IMR-90 (cell line): ENCODE measurements at regions not wholly inside any gene's neighbourhood (a gene's known extent, or its start where the extent isn't known, plus 50 kb on each side); places are given as distances from the start of the nearest gene placed in this dataset.

ENCODE experiments used
- ATAC-seq: fragments of 200-7000 bp; cut with Tn5 transposase; 2 replicates; pipeline ENCODE4 v1.9.1; 2020; ENCODE audit warnings: low read depth, mild to moderate bottlenecking, moderate library complexity
- BruUV-seq: library from RNA; stranded (reverse); fragments of 400-500 nt; replicated peaks from 2 replicates; lab custom pipeline; 2021; lab: Mats Ljungman, UMichigan
- CTCF ChIA-PET: fragments of 300-600 bp; formaldehyde crosslinking; extraction: SDS; loops from one replicate; lab custom pipeline; 2021; ENCODE audit warnings: antibody characterized with exemption; lab: Yijun Ruan, JAX
- POLR2A ChIA-PET: fragments of 300-600 bp; sonication (Branson Sonifier 250); formaldehyde crosslinking; loops from one replicate; lab custom pipeline; 2022; ENCODE audit warnings: antibody characterized with exemption; ENCODE audit not compliant: unreplicated experiment; lab: Charles Lee
- DNase-seq: peaks from one replicate; pipeline ENCODE4 v3.0.0; 2013
- H2AFZ ChIP-seq: replicated peaks from 2 replicates; pipeline ENCODE3; 2013; ENCODE audit warnings: low read length, mild to moderate bottlenecking; ENCODE audit not compliant: poor library complexity
- H2AK5ac ChIP-seq: 2 replicates; pipeline ENCODE4 v1.6.1; 2013; ENCODE audit warnings: low read depth, low read length, inconsistent platforms
- H2AK9ac ChIP-seq: replicated peaks from 2 replicates; pipeline ENCODE3; 2013; ENCODE audit warnings: mild to moderate bottlenecking, low read depth, low read length, moderate library complexity; ENCODE audit not compliant: poor library complexity
- H2BK120ac ChIP-seq: 2 replicates; pipeline ENCODE4 v1.6.1; 2013; ENCODE audit warnings: low read depth, low read length, inconsistent platforms
- H2BK15ac ChIP-seq: 3 replicates; pipeline ENCODE4 v1.6.1; 2013; ENCODE audit warnings: low read depth, low read length, inconsistent platforms
- H2BK20ac ChIP-seq: 2 replicates; pipeline ENCODE4 v1.6.1; 2013; ENCODE audit warnings: low read depth, mild to moderate bottlenecking, inconsistent platforms, low read length, moderate library complexity
- H2BK5ac ChIP-seq: 2 replicates; pipeline ENCODE4 v1.6.1; 2013; ENCODE audit warnings: mild to moderate bottlenecking, low read depth, low read length, inconsistent platforms; ENCODE audit not compliant: poor library complexity, severe bottlenecking
- H3K14ac ChIP-seq: replicated peaks from 2 replicates; pipeline ENCODE4 v1.6.1; 2013; ENCODE audit warnings: low read depth, low read length, inconsistent platforms
- H3K18ac ChIP-seq: 2 replicates; pipeline ENCODE4 v1.6.1; 2013; ENCODE audit warnings: low read depth, low read length, control low read depth
- H3K23ac ChIP-seq: 2 replicates; pipeline ENCODE4 v1.6.1; 2013; ENCODE audit warnings: low read depth, low read length, inconsistent platforms
- H3K27ac ChIP-seq: 2 replicates; pipeline ENCODE4 v1.5.1; 2013; ENCODE audit warnings: mild to moderate bottlenecking, control low read depth, low read length; ENCODE audit not compliant: insufficient read depth
- H3K27me3 ChIP-seq: 2 replicates; pipeline ENCODE4 v1.6.1; 2013; ENCODE audit warnings: low read length; ENCODE audit not compliant: control insufficient read depth, insufficient read depth
- H3K36me3 ChIP-seq: 2 replicates; pipeline ENCODE4 v1.6.1; 2013; ENCODE audit warnings: low read length, mixed read lengths; ENCODE audit not compliant: control insufficient read depth, insufficient read depth
- H3K4ac ChIP-seq: 2 replicates; pipeline ENCODE4 v1.6.1; 2013; ENCODE audit warnings: low read depth, low read length, inconsistent platforms
- H3K4me1 ChIP-seq: 2 replicates; pipeline ENCODE4 v1.6.1; 2013; ENCODE audit warnings: low read length, mixed read lengths; ENCODE audit not compliant: control insufficient read depth, insufficient read depth
- H3K4me2 ChIP-seq: 2 replicates; pipeline ENCODE4 v1.6.1; 2013; ENCODE audit warnings: low read depth, mild to moderate bottlenecking, control low read depth, low read length, moderate library complexity
- H3K4me3 ChIP-seq: 2 replicates; pipeline ENCODE4 v1.5.1; 2013; ENCODE audit warnings: low read depth, mild to moderate bottlenecking, control low read depth, low read length, moderate library complexity; ENCODE audit not compliant: insufficient read depth
- H3K56ac ChIP-seq: 2 replicates; pipeline ENCODE4 v1.6.1; 2013; ENCODE audit warnings: low read length, inconsistent platforms; ENCODE audit not compliant: insufficient read depth; ENCODE audit errors: extremely low read depth
- H3K79me1 ChIP-seq, 2 experiments: 2 replicates each; pipeline ENCODE4 v1.6.1; 2013; ENCODE audit warnings: low read length in 2 of 2, inconsistent platforms in 1 of 2, low read depth in 1 of 2
- H3K9ac ChIP-seq: 2 replicates; pipeline ENCODE4 v1.6.1; 2013; ENCODE audit warnings: low read depth, low read length, control low read depth
- H3K9me1 ChIP-seq: 2 replicates; pipeline ENCODE4 v1.6.1; 2013; ENCODE audit warnings: low read length, inconsistent platforms; ENCODE audit not compliant: insufficient read depth
- H3K9me3 ChIP-seq: 2 replicates; pipeline ENCODE4 v1.6.1; 2013; ENCODE audit warnings: low read length; ENCODE audit not compliant: control insufficient read depth, insufficient read depth
- H4K20me1 ChIP-seq: 2 replicates; pipeline ENCODE4 v1.6.1; 2013; ENCODE audit warnings: low read length, inconsistent platforms; ENCODE audit not compliant: insufficient read depth
- H4K5ac ChIP-seq: 2 replicates; pipeline ENCODE4 v1.6.1; 2013; ENCODE audit warnings: mild to moderate bottlenecking, low read depth, low read length, control low read depth
- H4K8ac ChIP-seq, 2 experiments: 2 replicates each; pipeline ENCODE4 v1.6.1; 2013; ENCODE audit warnings: low read depth in 2 of 2, low read length in 2 of 2, control low read depth in 1 of 2, inconsistent platforms in 1 of 2
- H4K91ac ChIP-seq: 2 replicates; pipeline ENCODE4 v1.6.1; 2013; ENCODE audit warnings: low read depth, low read length, inconsistent platforms; ENCODE audit not compliant: insufficient read depth
- CHD1 ChIP-seq: IDR thresholded peaks from 2 replicates; pipeline ENCODE4 v1.6.1; 2012; ENCODE audit warnings: low read depth, low read length, improper control_type of control experiment
- MAZ ChIP-seq: IDR thresholded peaks from 2 replicates; pipeline ENCODE4 v1.6.1; 2012; ENCODE audit warnings: low read depth, mild to moderate bottlenecking, low read length, improper control_type of control experiment, moderate library complexity, borderline replicate concordance
- RAD21 ChIP-seq: IDR thresholded peaks from 2 replicates; pipeline ENCODE4 v1.6.1; 2012; ENCODE audit warnings: low read length, improper control_type of control experiment
- RFX5 ChIP-seq: IDR thresholded peaks from 2 replicates; pipeline ENCODE4 v1.8.0; 2012; ENCODE audit warnings: low read depth, mild to moderate bottlenecking, low read length, moderate library complexity
- WGBS, 2 experiments: methylation state at CpG; one replicate each; pipeline versions ENCODE4 v1.1.5 to v1.1.7; 2013; ENCODE audit warnings: missing lambda C conversion rate in 2 of 2; ENCODE audit not compliant: insufficient read length in 1 of 2; ENCODE audit errors: extremely low coverage in 2 of 2; 5-methylcytosine and 5-hydroxymethylcytosine counted together
- dilution Hi-C: fragments of 300-500 bp; cut with HindIII; formaldehyde crosslinking; loops from one replicate; pipeline ENCODE4 v1.14.3; 2018; ENCODE audit warnings: low sequenced_read_pairs; ENCODE audit not compliant: unreplicated experiment
- in situ Hi-C: fragments of 300-500 bp; cut with MboI; formaldehyde crosslinking; loops from 3 replicates; pipeline ENCODE4 v1.14.3; 2019; ENCODE audit warnings: low sequenced_read_pairs, inconsistent platforms, mixed read lengths
- intact Hi-C: fragments of 100-400 bp; cut with micrococcal nuclease; formaldehyde crosslinking; loops from 2 replicates; pipeline ENCODE4 v1.10.0; 2022
- TF ChIP-seq, protein P1 (sequence below): fragments of 150-350 bp; IDR thresholded peaks from 2 replicates; pipeline ENCODE4 v1.6.1; 2016; ENCODE audit warnings: low read depth, mild to moderate bottlenecking, low read length, moderate library complexity, borderline replicate concordance
- TF ChIP-seq, protein P2 (sequence below): conservative IDR thresholded peaks from 2 replicates; pipeline ENCODE4 v1.5.1; 2012; ENCODE audit warnings: mild to moderate bottlenecking, low read depth, low read length, improper control_type of control experiment

DNA sequence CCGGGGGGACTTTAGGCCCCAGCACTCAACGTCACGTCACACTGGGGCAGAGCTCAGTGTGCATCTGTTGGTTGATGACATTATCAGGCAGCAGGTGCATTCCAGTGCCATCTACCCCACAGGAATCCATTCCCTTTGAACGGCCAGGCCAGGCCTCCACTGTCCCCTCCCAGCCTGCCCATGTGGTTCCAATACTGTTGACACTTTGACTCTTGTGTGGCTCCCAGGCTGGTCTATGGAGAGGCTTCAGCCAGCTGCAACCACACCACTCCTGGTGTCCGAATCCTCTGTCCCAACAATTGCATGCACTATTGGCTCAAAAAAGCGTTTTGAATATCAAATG lies 92.0 kb upstream of the SIM2 start:
- TF ChIP-seq, protein P1, sequence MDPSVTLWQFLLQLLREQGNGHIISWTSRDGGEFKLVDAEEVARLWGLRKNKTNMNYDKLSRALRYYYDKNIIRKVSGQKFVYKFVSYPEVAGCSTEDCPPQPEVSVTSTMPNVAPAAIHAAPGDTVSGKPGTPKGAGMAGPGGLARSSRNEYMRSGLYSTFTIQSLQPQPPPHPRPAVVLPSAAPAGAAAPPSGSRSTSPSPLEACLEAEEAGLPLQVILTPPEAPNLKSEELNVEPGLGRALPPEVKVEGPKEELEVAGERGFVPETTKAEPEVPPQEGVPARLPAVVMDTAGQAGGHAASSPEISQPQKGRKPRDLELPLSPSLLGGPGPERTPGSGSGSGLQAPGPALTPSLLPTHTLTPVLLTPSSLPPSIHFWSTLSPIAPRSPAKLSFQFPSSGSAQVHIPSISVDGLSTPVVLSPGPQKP = no peak
- TF ChIP-seq RFX5 = no peak
- TF ChIP-seq MAZ = no peak
- no peak for TF ChIP-seq CHD1
- no peak for TF ChIP-seq RAD21
- TF ChIP-seq, protein P2, sequence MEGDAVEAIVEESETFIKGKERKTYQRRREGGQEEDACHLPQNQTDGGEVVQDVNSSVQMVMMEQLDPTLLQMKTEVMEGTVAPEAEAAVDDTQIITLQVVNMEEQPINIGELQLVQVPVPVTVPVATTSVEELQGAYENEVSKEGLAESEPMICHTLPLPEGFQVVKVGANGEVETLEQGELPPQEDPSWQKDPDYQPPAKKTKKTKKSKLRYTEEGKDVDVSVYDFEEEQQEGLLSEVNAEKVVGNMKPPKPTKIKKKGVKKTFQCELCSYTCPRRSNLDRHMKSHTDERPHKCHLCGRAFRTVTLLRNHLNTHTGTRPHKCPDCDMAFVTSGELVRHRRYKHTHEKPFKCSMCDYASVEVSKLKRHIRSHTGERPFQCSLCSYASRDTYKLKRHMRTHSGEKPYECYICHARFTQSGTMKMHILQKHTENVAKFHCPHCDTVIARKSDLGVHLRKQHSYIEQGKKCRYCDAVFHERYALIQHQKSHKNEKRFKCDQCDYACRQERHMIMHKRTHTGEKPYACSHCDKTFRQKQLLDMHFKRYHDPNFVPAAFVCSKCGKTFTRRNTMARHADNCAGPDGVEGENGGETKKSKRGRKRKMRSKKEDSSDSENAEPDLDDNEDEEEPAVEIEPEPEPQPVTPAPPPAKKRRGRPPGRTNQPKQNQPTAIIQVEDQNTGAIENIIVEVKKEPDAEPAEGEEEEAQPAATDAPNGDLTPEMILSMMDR = no peak
- Histone ChIP-seq H3K79me1 (no peaks in the 10 kb centered on the region), H2AK5ac (no peak overlapping the region), H2BK120ac (no peak overlapping the region), H2AK9ac (no peak overlapping the region), H4K5ac (no peak overlapping the region), H3K56ac (no peak overlapping the region), H4K91ac (no peak overlapping the region), H3K27ac (no peak overlapping the region), H2BK20ac (no peak overlapping the region), H2BK5ac (no peak overlapping the region), H3K9me1 (no peaks in the 10 kb centered on the region; the same call in 1 of the 2 replicates), H3K36me3 (no peaks in the 10 kb centered on the region), H3K4me1 (no peaks in the 10 kb centered on the region; the same call in 1 of the 2 replicates), H4K20me1 (no peaks in the 10 kb centered on the region), H3K9ac (no peak overlapping the region), H3K14ac (no peak overlapping the region), H3K27me3 (peaks cover 49% of the 10 kb centered on the region), H3K4ac (no peak overlapping the region), H4K8ac (no peak overlapping the region), H3K18ac (no peak overlapping the region), H3K4me2 (no peak overlapping the region), H2AFZ (no peak overlapping the region), H2BK15ac (no peak overlapping the region), H3K4me3 (no peak overlapping the region), H3K23ac (no peak overlapping the region), H3K9me3 (peaks cover 4% of the 10 kb centered on the region)
- no peak for ATAC-seq
- dilution Hi-C loops = no loop called here
- no peak for DNase-seq
- BruUV-seq = no TSS peak
- in situ Hi-C loops = no loop called here
- ChIA-PET CTCF (no interaction called here), POLR2A (no interaction called here)
- WGBS, 2 experiments = 66% methylated on average over 2 of the region's 6 CpGs; no CpG with 5 or more reads in 1 of the 2 experiments
- intact Hi-C loops = no loop called here
